ENCODE measurements at regions not wholly inside any gene's neighbourhood (a gene's known extent, or its start where the extent isn't known, plus 50 kb on each side); places are given as distances from the start of the nearest gene placed in this dataset.

GRCh38 chr16:9677301-9677653 is 505.0 kb downstream of the GRIN2A start (continued):
- TF ChIP-seq ATF3 (IDR thresholded peaks at IDR 0.05) (no peak), TAF1 (conservative IDR thresholded peaks at IDR 0.05) (no peak), CTCF (IDR thresholded peaks at IDR 0.05; ENCODE audit: low read depth, low read length, missing input control) (no peak)

- H3K36me3 ChIP-seq (ENCODE audit: control insufficient read depth in 4 of 4, insufficient read depth in 3 of 4, low read depth in 1 of 4, low read length in 3 of 4) = no peaks in the 10 kb centered on the region
- WGBS = 43% methylated on average over 11 of the region's 11 CpGs
Observed at GRCh38 chr16:9679213-9679767, 502.9 kb downstream of the GRIN2A start.

More at GRCh38 chr16:9679213-9679767, 502.9 kb downstream of the GRIN2A start:
- Histone ChIP-seq H3K27ac (ENCODE audit: low read depth in 1 of 2, low read length in 2 of 2) (no peak overlapping the region), H3K27me3 (ENCODE audit: control insufficient read depth in 4 of 4, insufficient read depth in 4 of 4, low read length in 3 of 4) (no peaks in the 10 kb centered on the region), H3K4me3 (ENCODE audit: low read depth in 1 of 3, low read length in 3 of 3) (no peak overlapping the region), H3K4me1 (ENCODE audit: control insufficient read depth in 4 of 4, insufficient read depth in 4 of 4, low read length in 3 of 4) (no peaks in the 10 kb centered on the region), H3K9ac (ENCODE audit: low read depth in 1 of 2, low read length in 2 of 2) (no peak overlapping the region), H3K9me3 (ENCODE audit: control insufficient read depth in 4 of 4, low read length in 3 of 4) (peaks cover 0 to 6% (median 1%) of the 10 kb centered on the region in 4 donors)
- TF ChIP-seq CTCF (IDR thresholded peaks at IDR 0.05; ENCODE audit: low read depth, low read length, missing input control) (no peak), YY1 (IDR thresholded peaks at IDR 0.05) (no peak), JUND (IDR thresholded peaks at IDR 0.05) (no peak), HNF4A (conservative IDR thresholded peaks at IDR 0.05) (no peak), TAF1 (conservative IDR thresholded peaks at IDR 0.05) (no peak), NR2F2 (IDR thresholded peaks at IDR 0.05) (no peak), FOXA1 (IDR thresholded peaks at IDR 0.05) (no peak), REST (IDR thresholded peaks at IDR 0.05) (no peak), ZBTB33 (IDR thresholded peaks at IDR 0.05) (no peak)
- DNase-seq (ENCODE audit: low spot score) = no peak

Measured in liver (tissue), 8 donors.